Aorta (tissue), 5 donors: ENCODE measurements at regions not wholly inside any gene's neighbourhood (a gene's known extent, or its start where the extent isn't known, plus 50 kb on each side); places are given as distances from the start of the nearest gene placed in this dataset.
A peak's percentile ranks its signal among the peaks of the same experiment; 100 is the strongest.

Experiments used
- ATAC-seq: fragments of 200-7000 bp; cut with Tn5 transposase; one replicate; pipeline ENCODE4 v1.9.1; 2022; ENCODE audit warnings: moderate library complexity; ENCODE audit not compliant: low FRiP score
- DNase-seq, 2 donors: peaks; one replicate each; pipeline ENCODE4 v3.0.0-alpha.2; 2020
- H3K27ac ChIP-seq, 2 donors: one replicate each; pipeline ENCODE4 v1.5.1; 2013; ENCODE audit warnings: low read length in 2 of 2, mild to moderate bottlenecking in 2 of 2, moderate library complexity in 2 of 2, control low read depth in 1 of 2, inconsistent platforms in 1 of 2, low read depth in 1 of 2
- H3K27me3 ChIP-seq, 2 donors: one replicate each; pipeline ENCODE4 v1.6.1; 2013; ENCODE audit warnings: control low read depth in 1 of 2, low read length in 1 of 2, mild to moderate bottlenecking in 1 of 2, moderate library complexity in 1 of 2; ENCODE audit not compliant: insufficient read depth in 2 of 2, control insufficient read depth in 1 of 2
- H3K36me3 ChIP-seq, 2 donors: one replicate each; pipeline ENCODE4 v1.6.1; 2013; ENCODE audit warnings: control low read depth in 1 of 2, low read length in 1 of 2, mild to moderate bottlenecking in 1 of 2; ENCODE audit not compliant: insufficient read depth in 2 of 2, control insufficient read depth in 1 of 2
- H3K4me1 ChIP-seq, 2 donors: one replicate each; pipeline ENCODE4 v1.6.1; 2013; ENCODE audit warnings: low read length in 2 of 2, control low read depth in 1 of 2, mild to moderate bottlenecking in 1 of 2, moderate library complexity in 1 of 2; ENCODE audit not compliant: insufficient read depth in 2 of 2, control insufficient read depth in 1 of 2
- H3K4me3 ChIP-seq, 2 donors: one replicate each; pipeline ENCODE4 v1.5.1; 2013; ENCODE audit warnings: low read length in 2 of 2, control low read depth in 1 of 2, mild to moderate bottlenecking in 1 of 2
- H3K9me3 ChIP-seq: one replicate; pipeline ENCODE4 v1.6.1; 2013; ENCODE audit warnings: mild to moderate bottlenecking, low read length; ENCODE audit not compliant: control insufficient read depth
- WGBS, 2 donors: extraction: QIAGEN DNeasy Blood & Tissue Kit; methylation state at CpG; one replicate each; pipeline ENCODE4 v1.1.7; 2013; 5-methylcytosine and 5-hydroxymethylcytosine counted together
- intact Hi-C, 2 donors: fragments of 100-400 bp; cut with DNase I; formaldehyde crosslinking; loops; one replicate each; pipeline versions ENCODE4 v1.14.2 to v1.15.0; 2022
- donor health status: healthy with polysubstance abuse.
- donor health status: Bipolar disorder and iron deficiency.
- donor health status: DM: no; HTN: no; CAD: no.
- donor health status: DM: no; HTN: no; CAD: no.
- donor health status: DM: yes; HTN: yes; CAD: no.

DNA sequence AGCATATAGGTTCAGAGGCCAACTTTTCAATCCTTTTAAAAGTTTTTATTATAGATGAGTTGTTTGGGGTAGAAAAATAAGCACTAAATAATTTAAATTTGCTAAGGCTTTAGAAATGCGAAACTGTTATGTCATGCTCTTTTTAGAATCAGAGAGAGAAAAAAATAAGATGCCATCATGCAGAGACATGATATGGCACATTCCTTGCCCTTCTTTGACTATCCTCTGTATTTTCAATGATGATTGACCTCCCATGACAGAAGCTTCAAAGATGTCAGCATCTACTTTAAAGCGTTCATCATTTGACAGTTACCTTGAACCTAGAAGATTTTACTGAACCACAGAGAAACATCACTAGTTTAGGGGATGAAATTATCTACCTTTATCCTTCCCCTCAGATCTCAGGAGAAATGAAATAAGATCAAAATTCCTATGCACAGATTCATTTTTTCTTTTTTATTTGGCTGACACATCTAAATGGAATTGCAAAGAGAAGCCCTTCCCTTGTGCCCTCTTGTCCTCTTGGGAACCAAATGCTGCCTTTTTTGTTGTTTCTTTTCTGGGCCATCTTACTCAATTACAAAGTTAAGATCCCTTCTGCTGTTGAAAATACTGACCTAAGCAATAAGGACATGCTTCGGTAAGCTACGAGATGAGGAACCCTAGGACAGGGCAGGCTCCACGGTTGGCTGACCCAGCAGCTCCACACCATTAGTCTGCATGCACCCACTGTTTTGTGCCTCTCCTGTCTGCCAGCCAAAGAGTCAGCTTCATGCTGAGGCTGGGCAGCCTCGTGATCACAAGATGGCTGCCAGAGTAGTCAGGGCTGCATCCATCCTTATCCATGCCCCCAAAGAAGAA, 289.7 kb upstream of the TPM1 start:
- 91 to 94% methylated on average over 6 of the region's 6 CpGs for WGBS, 2 donors

DNA sequence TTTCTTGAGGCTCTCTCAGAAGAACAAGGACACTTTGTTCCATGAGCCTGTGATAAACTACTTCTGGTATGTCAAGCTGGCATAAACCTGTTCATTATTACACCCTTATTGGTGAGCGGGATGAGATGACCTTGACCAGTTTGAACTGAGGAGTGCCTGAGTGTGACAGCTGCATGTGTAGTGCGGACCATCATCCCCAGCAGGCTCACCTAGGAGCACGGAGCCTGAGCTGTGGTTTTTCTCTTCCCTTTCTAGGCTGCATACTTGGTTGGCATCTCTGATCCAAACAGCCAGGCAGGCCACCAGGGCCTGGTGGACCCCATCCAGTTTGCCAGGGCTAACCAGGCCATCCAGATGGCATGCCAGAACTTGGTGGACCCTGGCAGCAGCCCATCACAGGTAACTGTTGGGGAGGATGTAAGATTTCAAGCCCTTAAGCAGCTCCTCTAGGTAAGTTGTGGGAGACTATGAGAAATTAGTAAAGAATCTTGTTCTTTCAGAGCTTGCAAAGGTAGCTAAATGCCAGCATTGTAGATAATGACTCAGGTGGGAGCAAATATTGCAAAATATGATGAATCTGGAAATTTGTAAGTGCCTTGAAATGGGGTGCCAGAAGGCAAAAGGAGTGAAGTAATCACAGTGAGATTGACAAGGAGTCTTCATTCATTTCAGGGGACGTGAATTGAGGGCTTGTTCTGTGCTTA, 288.9 kb upstream of the TPM1 start:
- intact Hi-C loops, result no loop called here
- no peak overlapping the region for H3K4me3 ChIP-seq
- ATAC-seq (no peak), DNase-seq (no peak)
- no peaks in the 10 kb centered on the region for H3K27me3 ChIP-seq
- no peak overlapping the region for H3K27ac ChIP-seq
- peaks cover 3 to 7% of the 10 kb centered on the region in 2 donors for H3K36me3 ChIP-seq
- no peaks in the 10 kb centered on the region for H3K9me3 ChIP-seq
- 96% methylated on average over 4 of the region's 4 CpGs for WGBS, 2 donors
- peaks cover 0 to 2% of the 10 kb centered on the region in 2 donors for H3K4me1 ChIP-seq

More for the DNA sequence above, 289.7 kb upstream of the TPM1 start:
- no peak overlapping the region for H3K27ac ChIP-seq
- DNase-seq (peak in 1 of 2 donors; percentile 62), ATAC-seq (no peak)
- no peaks in the 10 kb centered on the region for H3K9me3 ChIP-seq
- intact Hi-C loops, result no loop called here
- H3K4me3 ChIP-seq, result no peak overlapping the region
- no peaks in the 10 kb centered on the region for H3K4me1 ChIP-seq
- peaks cover 3 to 7% of the 10 kb centered on the region in 2 donors for H3K36me3 ChIP-seq
- no peaks in the 10 kb centered on the region for H3K27me3 ChIP-seq

DNA sequence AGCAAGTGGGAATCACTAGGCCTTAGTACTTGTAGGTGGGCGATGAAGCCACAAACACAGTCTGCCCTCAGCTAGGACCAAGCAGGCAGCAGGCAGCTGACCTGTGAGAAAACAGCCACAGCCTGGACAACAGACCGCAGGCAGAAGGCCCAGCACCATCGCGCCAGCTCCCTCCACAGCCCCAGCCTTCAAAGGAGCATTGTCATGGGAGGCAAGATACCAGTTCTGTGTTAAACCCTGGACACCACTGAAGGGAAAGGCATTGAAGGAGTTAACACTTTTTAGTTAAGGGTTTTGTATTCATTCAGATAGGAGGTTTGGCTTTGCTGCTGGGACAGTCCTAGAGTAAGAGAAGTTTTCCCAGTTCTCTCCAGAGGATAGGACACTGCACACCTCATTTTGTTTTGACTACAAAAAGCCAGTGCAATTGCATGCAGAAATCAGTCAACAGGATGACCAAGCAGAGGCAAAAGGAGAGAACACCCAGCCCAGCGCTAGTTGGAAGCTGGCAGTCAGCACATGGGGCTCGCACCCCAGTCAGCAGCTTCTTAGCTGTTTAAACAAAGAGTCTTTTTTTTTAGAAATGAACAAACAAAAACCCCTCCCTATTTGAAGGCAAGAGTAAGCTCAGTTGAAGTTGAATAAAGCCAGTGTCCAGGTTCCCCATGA, 286.1 kb upstream of the TPM1 start:
- DNase-seq (no peak), ATAC-seq (no peak)
- Histone ChIP-seq H3K36me3 (peaks cover 3 to 5% of the 10 kb centered on the region in 2 donors), H3K27me3 (no peaks in the 10 kb centered on the region), H3K9me3 (no peaks in the 10 kb centered on the region), H3K27ac (no peak overlapping the region), H3K4me3 (no peak overlapping the region), H3K4me1 (peaks cover 2 to 7% of the 10 kb centered on the region in 2 donors)
- intact Hi-C loops, result no loop called here
- 94 to 96% methylated on average over 6 of the region's 6 CpGs for WGBS, 2 donors

DNA sequence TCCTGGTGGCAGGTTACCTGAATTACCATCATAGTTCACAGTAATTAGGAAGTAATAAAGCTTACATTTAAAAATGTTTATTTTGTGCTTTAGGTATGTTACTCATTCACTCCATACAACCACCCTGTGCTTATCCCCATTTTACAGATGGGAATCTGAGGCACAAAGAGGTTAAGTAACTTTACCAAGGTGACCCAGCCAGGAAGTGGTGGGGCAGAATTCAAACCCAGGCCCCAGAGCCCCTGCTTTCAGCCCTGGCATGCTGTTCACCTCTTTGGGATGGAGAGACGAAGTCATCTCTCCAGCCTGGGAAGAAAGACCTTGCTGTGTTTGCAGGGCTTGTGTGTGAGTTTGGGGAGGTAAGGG, 285.6 kb upstream of the TPM1 start:
- H3K4me3 ChIP-seq, result no peak overlapping the region
- 69 to 94% methylated on average over 1 of the region's 1 CpG for WGBS, 2 donors
- H3K36me3 ChIP-seq, result peaks cover 3 to 4% of the 10 kb centered on the region in 2 donors
- H3K4me1 ChIP-seq, result peaks cover 2 to 7% of the 10 kb centered on the region in 2 donors
- intact Hi-C loops, result no loop called here
- H3K27ac ChIP-seq, result peak overlapping the region; percentile 16 to 73
- no peaks in the 10 kb centered on the region for H3K27me3 ChIP-seq
- no peaks in the 10 kb centered on the region for H3K9me3 ChIP-seq
- DNase-seq (no peak), ATAC-seq (no peak)

DNA sequence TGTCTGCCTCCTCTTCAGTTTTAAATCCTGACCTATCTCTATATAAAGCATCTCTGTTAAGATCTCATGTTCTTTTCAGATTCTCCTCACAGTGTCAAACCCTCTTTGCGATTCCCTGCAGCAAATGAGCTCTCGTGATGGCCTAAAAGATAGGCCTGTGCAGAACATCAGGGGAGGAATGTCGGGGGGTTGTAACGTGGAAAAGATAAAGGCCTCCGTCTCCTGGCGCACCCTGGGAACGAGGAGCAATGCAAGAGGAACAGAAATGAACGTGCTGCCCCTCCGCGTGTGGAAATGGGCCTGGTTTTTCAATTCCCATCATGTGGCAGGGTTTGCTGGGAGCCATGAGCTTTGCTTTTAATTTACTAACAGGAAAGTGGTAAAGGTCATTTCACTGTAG, 285.0 kb upstream of the TPM1 start:
- H3K9me3 ChIP-seq, result no peaks in the 10 kb centered on the region
- H3K27ac ChIP-seq, result peak overlapping the region; percentile 3 to 73
- peaks cover 3 to 4% of the 10 kb centered on the region in 2 donors for H3K36me3 ChIP-seq
- intact Hi-C loops, result no loop called here
- no peak for ATAC-seq
- H3K4me3 ChIP-seq, result no peak overlapping the region
- WGBS, 2 donors, result 68 to 72% methylated on average over 10 of the region's 10 CpGs
- H3K4me1 ChIP-seq, result peaks cover 2 to 7% of the 10 kb centered on the region in 2 donors
- DNase-seq, result no peak
- no peaks in the 10 kb centered on the region for H3K27me3 ChIP-seq

DNA sequence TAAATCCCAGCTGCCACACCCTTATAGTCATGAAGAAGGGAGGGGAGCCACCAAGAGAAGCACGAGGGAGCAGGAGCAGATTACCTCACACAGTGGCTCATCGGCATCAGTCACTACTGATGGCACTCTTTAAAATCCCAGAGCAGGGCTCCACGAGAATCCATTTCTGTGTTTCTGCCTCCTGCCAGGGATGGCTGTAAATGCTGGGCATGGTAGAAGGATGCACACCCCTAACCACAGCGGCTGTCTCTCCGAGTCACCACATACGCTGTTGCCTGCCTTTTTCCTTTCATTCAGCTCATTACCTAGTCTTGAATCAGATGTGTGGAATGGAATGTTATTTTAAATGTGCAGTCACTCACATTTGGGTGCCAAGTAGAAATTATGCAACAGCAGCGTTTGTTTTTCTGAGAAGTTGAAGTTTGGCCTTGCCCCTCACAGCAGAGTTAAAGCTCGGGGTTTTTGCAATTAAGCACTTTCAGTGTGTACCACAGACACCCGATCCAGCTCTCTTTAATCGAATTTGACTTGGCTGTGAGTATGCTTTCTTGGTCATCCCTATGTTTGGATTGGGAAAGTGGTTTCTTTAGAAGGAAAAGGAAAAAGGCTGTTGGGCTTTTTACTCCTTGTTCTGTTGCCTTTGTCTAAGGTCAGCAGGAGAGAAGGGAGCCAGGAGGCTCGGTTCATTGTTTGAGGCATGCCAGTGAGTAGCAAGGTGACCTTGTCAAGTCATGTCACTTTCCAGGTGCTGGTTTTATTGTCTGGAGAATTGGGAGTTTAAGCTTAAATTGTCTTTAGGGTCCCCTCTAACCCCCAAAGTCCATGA, 284.2 kb upstream of the TPM1 start:
- H3K4me3 ChIP-seq, result no peak overlapping the region
- DNase-seq (peak in 1 of 2 donors; percentile 54), ATAC-seq (peak; percentile 82)
- peaks cover 3 to 4% of the 10 kb centered on the region in 2 donors for H3K36me3 ChIP-seq
- H3K9me3 ChIP-seq, result no peaks in the 10 kb centered on the region
- H3K27ac ChIP-seq, result peak overlapping the region; percentile 73 to 83
- intact Hi-C loops, result no loop called here
- H3K4me1 ChIP-seq, result peaks cover 2 to 7% of the 10 kb centered on the region in 2 donors
- 0 to 8% methylated on average over 11 of the region's 11 CpGs for WGBS, 2 donors
- H3K27me3 ChIP-seq, result no peaks in the 10 kb centered on the region

DNA sequence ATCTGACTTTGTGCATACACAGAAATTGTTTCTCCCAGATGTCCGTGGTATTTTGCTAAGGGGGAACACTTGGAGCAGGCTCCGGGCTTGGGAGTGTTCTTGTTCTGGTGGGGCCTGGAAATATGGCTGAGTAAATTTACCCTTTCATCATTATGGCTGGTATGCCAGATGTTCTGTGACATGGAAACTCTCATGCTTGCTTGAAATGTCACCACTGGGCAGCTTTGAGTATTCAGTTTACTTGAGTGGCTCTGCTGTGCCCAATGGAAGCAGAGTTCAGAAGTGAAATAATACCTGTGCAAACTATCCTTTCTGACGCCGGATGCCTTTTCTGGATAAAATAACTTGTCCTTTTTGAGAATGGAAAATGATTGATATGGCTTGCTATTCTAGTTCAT, 283.6 kb upstream of the TPM1 start:
- Histone ChIP-seq H3K36me3 (peaks cover under 1 to 4% of the 10 kb centered on the region in 2 donors), H3K27ac (peak overlapping the region in 1 of 2 donors; percentile 69), H3K27me3 (no peaks in the 10 kb centered on the region), H3K4me1 (peaks cover 2 to 7% of the 10 kb centered on the region in 2 donors), H3K4me3 (no peak overlapping the region), H3K9me3 (no peaks in the 10 kb centered on the region)
- WGBS, 2 donors, result 40 to 44% methylated on average over 4 of the region's 4 CpGs
- no peak for DNase-seq
- intact Hi-C loops, result no loop called here
- peak; percentile 17 for ATAC-seq

DNA sequence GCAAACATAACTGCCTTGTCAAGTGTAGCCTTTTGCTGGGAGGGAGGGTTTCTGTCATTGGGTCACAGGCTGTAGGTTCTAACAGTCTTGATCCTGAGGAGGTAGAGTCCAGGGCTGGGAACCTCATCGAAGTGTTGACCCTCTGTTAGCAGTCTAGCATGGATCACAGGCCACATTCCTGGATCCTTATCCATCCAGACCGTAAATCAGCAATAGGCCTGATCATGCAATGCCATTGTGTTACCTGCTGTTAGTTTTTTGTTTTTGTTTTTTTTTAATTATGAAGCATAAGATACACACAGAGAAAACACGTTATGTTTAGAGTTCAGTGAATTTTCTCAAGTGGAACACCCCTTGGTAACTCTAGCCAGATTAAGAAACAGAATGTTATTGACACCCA, 282.0 kb upstream of the TPM1 start:
- no peak for DNase-seq
- WGBS, 2 donors, result 91 to 97% methylated on average over 3 of the region's 3 CpGs
- Histone ChIP-seq H3K27me3 (no peaks in the 10 kb centered on the region), H3K4me3 (no peak overlapping the region), H3K27ac (no peak overlapping the region), H3K9me3 (no peaks in the 10 kb centered on the region), H3K36me3 (peaks cover 3 to 4% of the 10 kb centered on the region in 2 donors), H3K4me1 (peaks cover 2 to 7% of the 10 kb centered on the region in 2 donors)
- no peak for ATAC-seq
- intact Hi-C loops, result no loop called here
